GM23338 (cell line): ENCODE measurements at regions not wholly inside any gene's neighbourhood (a gene's known extent, or its start where the extent isn't known, plus 50 kb on each side); places are given as distances from the start of the nearest gene placed in this dataset.

Experiments used
- ATAC-seq: fragments of 200-7000 bp; cut with Tn5 transposase; 3 replicates; pipeline ENCODE4 v1.9.1; 2020
- DNase-seq: peaks from one replicate; pipeline ENCODE4 v3.0.0-alpha.2; 2015; ENCODE audit warnings: low spot score
- H2AFZ ChIP-seq: fragments of 200-600 bp; sonication (generic); 2 replicates; pipeline ENCODE4 v1.8.0; 2016; ENCODE audit warnings: antibody characterized with exemption, mild to moderate bottlenecking, moderate library complexity
- H3F3A ChIP-seq: fragments of 200-600 bp; sonication (generic); replicated peaks from 2 replicates; pipeline ENCODE4 v1.8.0; 2017; ENCODE audit warnings: antibody characterized with exemption, mixed run types, low read depth
- H3K27ac ChIP-seq: fragments of 200-600 bp; sonication (generic); 2 replicates; pipeline ENCODE4 v1.6.1; 2016; ENCODE audit warnings: low read depth
- H3K27me3 ChIP-seq: fragments of 200-600 bp; sonication (generic); 2 replicates; pipeline ENCODE4 v1.8.0; 2016; ENCODE audit warnings: mild to moderate bottlenecking, mixed run types, moderate library complexity; ENCODE audit not compliant: insufficient read depth
- H3K36me3 ChIP-seq: fragments of 200-600 bp; sonication (generic); 2 replicates; pipeline ENCODE4 v1.8.0; 2016; ENCODE audit warnings: mild to moderate bottlenecking; ENCODE audit not compliant: insufficient read depth
- H3K4me1 ChIP-seq: fragments of 200-600 bp; sonication (generic); 2 replicates; pipeline ENCODE4 v1.8.0; 2016; ENCODE audit warnings: mild to moderate bottlenecking, moderate library complexity; ENCODE audit not compliant: insufficient read depth
- H3K4me2 ChIP-seq: fragments of 200-600 bp; sonication (generic); 2 replicates; pipeline ENCODE4 v1.7.1; 2017; ENCODE audit warnings: mixed run types
- H3K4me3 ChIP-seq: fragments of 200-600 bp; sonication (generic); 2 replicates; pipeline ENCODE4 v1.6.1; 2016; ENCODE audit warnings: mixed run types
- H3K79me2 ChIP-seq: fragments of 200-600 bp; sonication (generic); replicated peaks from 2 replicates; pipeline ENCODE4 v1.8.0; 2017; ENCODE audit warnings: mild to moderate bottlenecking; ENCODE audit not compliant: insufficient read depth
- H3K9me2 ChIP-seq: fragments of 200-600 bp; sonication (generic); 2 replicates; pipeline ENCODE4 v1.8.0; 2017; ENCODE audit not compliant: insufficient read depth
- H4K20me1 ChIP-seq: fragments of 200-600 bp; sonication (generic); replicated peaks from 2 replicates; pipeline ENCODE4 v1.8.0; 2017; ENCODE audit warnings: mild to moderate bottlenecking; ENCODE audit not compliant: insufficient read depth
- H3K27ac Mint-ChIP-seq: 2 replicates; pipeline ENCODE4 v1.8.0; 2020; ENCODE audit warnings: inconsistent platforms, mild to moderate bottlenecking, moderate library complexity, mixed read lengths
- H3K27me3 Mint-ChIP-seq: 3 replicates; pipeline ENCODE4 v1.8.0; 2022; ENCODE audit warnings: low read depth, mild to moderate bottlenecking, moderate library complexity, mixed read lengths, inconsistent platforms; ENCODE audit not compliant: insufficient read depth, poor library complexity
- H3K36me3 Mint-ChIP-seq: 3 replicates; pipeline ENCODE4 v1.8.0; 2021; ENCODE audit warnings: low read depth, mild to moderate bottlenecking, inconsistent platforms, moderate library complexity, mixed read lengths
- H3K4me1 Mint-ChIP-seq: 3 replicates; pipeline ENCODE4 v1.8.0; 2020; ENCODE audit warnings: mild to moderate bottlenecking, inconsistent platforms, mixed read lengths
- H3K4me3 Mint-ChIP-seq: 3 replicates; pipeline ENCODE4 v1.8.0; 2021; ENCODE audit warnings: moderate library complexity, mild to moderate bottlenecking, inconsistent platforms, mixed read lengths
- H3K9me3 Mint-ChIP-seq: 3 replicates; pipeline ENCODE4 v1.8.0; 2020; ENCODE audit warnings: moderate library complexity, mild to moderate bottlenecking, inconsistent platforms, mixed read lengths
- CREB1 ChIP-seq: fragments of 250-450 bp; sonication (Bioruptor Pico); IDR thresholded peaks from 2 replicates; pipeline ENCODE4 v1.5.0; 2020; ENCODE audit warnings: low read depth, mild to moderate bottlenecking, moderate library complexity
- EZH2 ChIP-seq: fragments of 200-600 bp; sonication (generic); IDR thresholded peaks from one replicate; pipeline ENCODE4 v1.8.0; 2017; ENCODE audit warnings: antibody characterized with exemption, mild to moderate bottlenecking, low read depth; ENCODE audit not compliant: unreplicated experiment
- EZH2phosphoT487 ChIP-seq: fragments of 200-600 bp; sonication (generic); IDR thresholded peaks from one replicate; pipeline ENCODE4 v1.8.1; 2018; ENCODE audit warnings: antibody characterized with exemption; ENCODE audit not compliant: unreplicated experiment
- JUNB ChIP-seq: IDR thresholded peaks from one replicate; pipeline ENCODE4 v1.6.1; 2016; ENCODE audit warnings: antibody characterized with exemption; ENCODE audit not compliant: unreplicated experiment
- NANOG ChIP-seq: IDR thresholded peaks from 2 replicates; pipeline ENCODE4 v1.6.1; 2016; ENCODE audit warnings: antibody characterized with exemption, borderline replicate concordance
- POLR2AphosphoS5 ChIP-seq: IDR thresholded peaks from 2 replicates; pipeline ENCODE4 v1.6.1; 2016; ENCODE audit warnings: antibody characterized with exemption, low read depth
- STAT1 ChIP-seq: IDR thresholded peaks from one replicate; pipeline ENCODE4 v1.6.1; 2016; ENCODE audit warnings: antibody characterized with exemption; ENCODE audit not compliant: unreplicated experiment
- ZNF331 ChIP-seq: fragments of 250-450 bp; sonication (Bioruptor Pico); IDR thresholded peaks from 2 replicates; pipeline ENCODE4 v1.5.0; 2020; ENCODE audit warnings: low read depth, mild to moderate bottlenecking, moderate library complexity
- TF ChIP-seq, protein P1 (sequence below), 2 experiments: fragments of 200-600 bp in 1 of 2; sonication (generic) in 1 of 2; conservative IDR thresholded peaks; 2 replicates each; pipeline versions ENCODE4 v1.5.1 to v1.6.1; 2016 to 2017; ENCODE audit warnings: antibody characterized with exemption in 2 of 2, low read depth in 2 of 2, mild to moderate bottlenecking in 2 of 2, moderate library complexity in 1 of 2
- TF ChIP-seq, protein P2 (sequence below): IDR thresholded peaks from one replicate; pipeline ENCODE4 v1.6.1; 2018; ENCODE audit warnings: antibody characterized with exemption; ENCODE audit not compliant: unreplicated experiment

DNA sequence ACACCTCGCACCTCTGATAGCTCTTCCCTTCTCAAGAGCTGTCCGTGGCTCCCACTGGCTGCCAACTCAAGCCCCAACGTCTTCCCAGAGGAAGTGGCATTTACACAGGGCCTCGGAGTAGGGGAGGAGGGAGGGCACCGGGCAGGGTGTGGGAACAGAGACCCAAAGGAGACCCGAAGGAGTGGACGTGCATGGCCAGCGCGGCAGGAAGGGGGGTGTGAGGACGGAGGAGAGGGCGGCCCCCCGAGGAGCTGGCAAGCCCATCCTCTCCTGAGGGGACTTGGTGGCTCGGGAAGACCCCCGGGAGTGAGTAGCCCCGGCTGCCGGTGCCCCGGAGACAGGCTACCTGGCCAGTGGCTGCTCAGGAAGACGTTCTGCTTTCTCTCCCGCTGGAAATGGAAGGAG lies 85.9 kb downstream of the FOXL3 start (continued):
- TF ChIP-seq, protein P1, sequence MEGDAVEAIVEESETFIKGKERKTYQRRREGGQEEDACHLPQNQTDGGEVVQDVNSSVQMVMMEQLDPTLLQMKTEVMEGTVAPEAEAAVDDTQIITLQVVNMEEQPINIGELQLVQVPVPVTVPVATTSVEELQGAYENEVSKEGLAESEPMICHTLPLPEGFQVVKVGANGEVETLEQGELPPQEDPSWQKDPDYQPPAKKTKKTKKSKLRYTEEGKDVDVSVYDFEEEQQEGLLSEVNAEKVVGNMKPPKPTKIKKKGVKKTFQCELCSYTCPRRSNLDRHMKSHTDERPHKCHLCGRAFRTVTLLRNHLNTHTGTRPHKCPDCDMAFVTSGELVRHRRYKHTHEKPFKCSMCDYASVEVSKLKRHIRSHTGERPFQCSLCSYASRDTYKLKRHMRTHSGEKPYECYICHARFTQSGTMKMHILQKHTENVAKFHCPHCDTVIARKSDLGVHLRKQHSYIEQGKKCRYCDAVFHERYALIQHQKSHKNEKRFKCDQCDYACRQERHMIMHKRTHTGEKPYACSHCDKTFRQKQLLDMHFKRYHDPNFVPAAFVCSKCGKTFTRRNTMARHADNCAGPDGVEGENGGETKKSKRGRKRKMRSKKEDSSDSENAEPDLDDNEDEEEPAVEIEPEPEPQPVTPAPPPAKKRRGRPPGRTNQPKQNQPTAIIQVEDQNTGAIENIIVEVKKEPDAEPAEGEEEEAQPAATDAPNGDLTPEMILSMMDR (conservative IDR thresholded peaks at IDR 0.05; ENCODE audit: low read depth in 2 of 2) = no peak
- TF ChIP-seq JUNB (no peak), ZNF331 (CRISPR knock-in tag) (no peak), EZH2 (no peak), CREB1 (CRISPR knock-in tag) (no peak), EZH2phosphoT487 (no peak), POLR2AphosphoS5 (no peak)
- TF ChIP-seq, protein P2, sequence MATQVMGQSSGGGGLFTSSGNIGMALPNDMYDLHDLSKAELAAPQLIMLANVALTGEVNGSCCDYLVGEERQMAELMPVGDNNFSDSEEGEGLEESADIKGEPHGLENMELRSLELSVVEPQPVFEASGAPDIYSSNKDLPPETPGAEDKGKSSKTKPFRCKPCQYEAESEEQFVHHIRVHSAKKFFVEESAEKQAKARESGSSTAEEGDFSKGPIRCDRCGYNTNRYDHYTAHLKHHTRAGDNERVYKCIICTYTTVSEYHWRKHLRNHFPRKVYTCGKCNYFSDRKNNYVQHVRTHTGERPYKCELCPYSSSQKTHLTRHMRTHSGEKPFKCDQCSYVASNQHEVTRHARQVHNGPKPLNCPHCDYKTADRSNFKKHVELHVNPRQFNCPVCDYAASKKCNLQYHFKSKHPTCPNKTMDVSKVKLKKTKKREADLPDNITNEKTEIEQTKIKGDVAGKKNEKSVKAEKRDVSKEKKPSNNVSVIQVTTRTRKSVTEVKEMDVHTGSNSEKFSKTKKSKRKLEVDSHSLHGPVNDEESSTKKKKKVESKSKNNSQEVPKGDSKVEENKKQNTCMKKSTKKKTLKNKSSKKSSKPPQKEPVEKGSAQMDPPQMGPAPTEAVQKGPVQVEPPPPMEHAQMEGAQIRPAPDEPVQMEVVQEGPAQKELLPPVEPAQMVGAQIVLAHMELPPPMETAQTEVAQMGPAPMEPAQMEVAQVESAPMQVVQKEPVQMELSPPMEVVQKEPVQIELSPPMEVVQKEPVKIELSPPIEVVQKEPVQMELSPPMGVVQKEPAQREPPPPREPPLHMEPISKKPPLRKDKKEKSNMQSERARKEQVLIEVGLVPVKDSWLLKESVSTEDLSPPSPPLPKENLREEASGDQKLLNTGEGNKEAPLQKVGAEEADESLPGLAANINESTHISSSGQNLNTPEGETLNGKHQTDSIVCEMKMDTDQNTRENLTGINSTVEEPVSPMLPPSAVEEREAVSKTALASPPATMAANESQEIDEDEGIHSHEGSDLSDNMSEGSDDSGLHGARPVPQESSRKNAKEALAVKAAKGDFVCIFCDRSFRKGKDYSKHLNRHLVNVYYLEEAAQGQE = no peak

DNA sequence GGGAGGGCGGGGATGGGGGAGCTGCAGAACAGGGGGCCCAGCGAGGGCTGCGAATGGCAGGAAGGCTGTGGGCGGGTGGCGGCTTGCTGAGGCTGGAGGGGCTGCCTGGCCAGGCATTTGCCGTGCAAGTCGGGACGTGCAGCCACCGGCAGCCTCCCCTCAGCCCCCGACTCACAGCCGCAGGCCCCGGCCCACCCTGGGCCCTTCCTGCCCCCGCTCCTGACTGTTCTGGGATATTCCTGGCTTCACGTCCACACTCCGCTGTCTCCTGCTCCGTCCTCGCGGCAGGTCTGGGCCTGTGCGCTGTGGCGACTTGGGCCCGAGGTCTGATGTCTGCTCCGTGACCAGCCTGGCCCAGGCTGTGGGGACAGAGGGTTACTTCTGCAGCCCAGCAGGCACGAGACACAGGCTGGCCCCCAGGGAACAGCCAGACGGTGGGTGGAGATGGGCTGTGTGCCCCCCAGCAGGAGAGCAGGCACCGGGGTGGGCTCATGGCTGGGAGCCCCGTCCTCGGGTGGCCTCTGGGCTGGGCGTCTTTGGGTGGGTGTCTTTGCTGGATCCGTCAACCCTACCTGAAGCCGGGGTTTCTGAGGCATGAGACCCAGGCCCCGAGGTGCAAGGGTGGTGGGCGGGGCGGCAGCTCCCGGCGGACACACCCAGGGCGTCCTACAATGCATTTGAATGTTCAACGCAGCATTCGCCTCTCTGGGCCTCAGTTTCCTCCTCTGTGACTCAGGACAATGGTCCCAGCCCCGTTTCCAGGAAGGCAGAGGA lies 86.5 kb downstream of the FOXL3 start:
- no peaks in the 10 kb centered on the region for H3F3A ChIP-seq
- Mint-ChIP-seq H3K4me1 (peaks cover 15% of the 10 kb centered on the region), H3K4me3 (no peak overlapping the region), H3K27me3 (peaks cover 8% of the 10 kb centered on the region), H3K9me3 (no peaks in the 10 kb centered on the region; the same call in 2 of the 3 replicates), H3K27ac (no peak overlapping the region), H3K36me3 (no peaks in the 10 kb centered on the region)
- H3K79me2 ChIP-seq = no peaks in the 10 kb centered on the region
- H3K4me2 ChIP-seq = no peak overlapping the region
- ATAC-seq = no peak
- no peaks in the 10 kb centered on the region for H3K27me3 ChIP-seq
- no peak overlapping the region for H2AFZ ChIP-seq
- H3K36me3 ChIP-seq = no peaks in the 10 kb centered on the region
- H3K4me3 ChIP-seq = no peak overlapping the region
- H3K27ac ChIP-seq = no peak overlapping the region
- no peak for DNase-seq
- no peaks in the 10 kb centered on the region for H3K9me2 ChIP-seq
- H3K4me1 ChIP-seq = no peaks in the 10 kb centered on the region
- no peaks in the 10 kb centered on the region for H4K20me1 ChIP-seq
- TF ChIP-seq POLR2AphosphoS5 (no peak), STAT1 (no peak), CREB1 (CRISPR knock-in tag) (no peak), JUNB (no peak), NANOG (no peak), ZNF331 (CRISPR knock-in tag) (no peak)
- TF ChIP-seq, protein P2 = no peak
